ENCODE measurements at regions not wholly inside any gene's neighbourhood (a gene's known extent, or its start where the extent isn't known, plus 50 kb on each side); places are given as distances from the start of the nearest gene placed in this dataset.

- FAIRE-seq (no peak), DNase-seq (no peak)
- no peak for TF ChIP-seq CTCF (IDR thresholded peaks at IDR 0.05; ENCODE audit: borderline replicate concordance, extremely low read depth, insufficient read depth)
- Histone ChIP-seq H3K36me3 (ENCODE audit: control insufficient read depth in 2 of 3, insufficient read depth in 3 of 3, low read length in 3 of 3) (no peaks in the 10 kb centered on the region), H3K4me3 (ENCODE audit: low read length in 3 of 3) (no peak overlapping the region), H3K9ac (ENCODE audit: low read length in 3 of 3) (no peak overlapping the region), H3K27me3 (ENCODE audit: control insufficient read depth, insufficient read depth, low read length) (no peaks in the 10 kb centered on the region), H3K4me1 (ENCODE audit: control insufficient read depth in 2 of 3, insufficient read depth in 2 of 3, low read depth in 1 of 3, low read length in 3 of 3) (no peaks in the 10 kb centered on the region), H3K27ac (ENCODE audit: low read depth in 2 of 2, low read length in 2 of 2) (no peak overlapping the region), H3K9me3 (ENCODE audit: control insufficient read depth in 2 of 3, insufficient read depth in 1 of 3, low read length in 3 of 3) (no peaks in the 10 kb centered on the region)
- intact Hi-C loops (cut with DNase I): no loop called here
Observed at GRCh38 chr4:32831104-32831503, 2110.9 kb downstream of the PCDH7 start.

GRCh38 chr4:32840461-32841189, 2120.5 kb downstream of the PCDH7 start:
- H3K27me3 ChIP-seq (ENCODE audit: control insufficient read depth, insufficient read depth, low read length): no peaks in the 10 kb centered on the region
- no peak overlapping the region for H3K9ac ChIP-seq (ENCODE audit: low read length in 3 of 3)
- no peak overlapping the region for H3K27ac ChIP-seq (ENCODE audit: low read depth in 2 of 2, low read length in 2 of 2)
- no peak overlapping the region for H3K4me3 ChIP-seq (ENCODE audit: low read length in 3 of 3)
- TF ChIP-seq CTCF (IDR thresholded peaks at IDR 0.05; ENCODE audit: borderline replicate concordance, extremely low read depth, insufficient read depth): no peak
- DNase-seq (peak in 1 of 5 donors; percentile 4), FAIRE-seq (no peak)
- intact Hi-C loops (cut with DNase I): no loop called here
- H3K9me3 ChIP-seq (ENCODE audit: control insufficient read depth in 2 of 3, insufficient read depth in 1 of 3, low read length in 3 of 3): no peaks in the 10 kb centered on the region
- no peaks in the 10 kb centered on the region for H3K4me1 ChIP-seq (ENCODE audit: control insufficient read depth in 2 of 3, insufficient read depth in 2 of 3, low read depth in 1 of 3, low read length in 3 of 3)
- no peaks in the 10 kb centered on the region for H3K36me3 ChIP-seq (ENCODE audit: control insufficient read depth in 2 of 3, insufficient read depth in 3 of 3, low read length in 3 of 3)

- no peaks in the 10 kb centered on the region for H3K4me1 ChIP-seq (ENCODE audit: control insufficient read depth in 2 of 3, insufficient read depth in 2 of 3, low read depth in 1 of 3, low read length in 3 of 3)
- H3K9ac ChIP-seq (ENCODE audit: low read length in 3 of 3): no peak overlapping the region
- FAIRE-seq (no peak), DNase-seq (no peak)
- no peaks in the 10 kb centered on the region for H3K9me3 ChIP-seq (ENCODE audit: control insufficient read depth in 2 of 3, insufficient read depth in 1 of 3, low read length in 3 of 3)
- no peak overlapping the region for H3K4me3 ChIP-seq (ENCODE audit: low read length in 3 of 3)
- H3K36me3 ChIP-seq (ENCODE audit: control insufficient read depth in 2 of 3, insufficient read depth in 3 of 3, low read length in 3 of 3): no peaks in the 10 kb centered on the region
- no peak overlapping the region for H3K27ac ChIP-seq (ENCODE audit: low read depth in 2 of 2, low read length in 2 of 2)
- intact Hi-C loops (cut with DNase I): no loop called here
- no peak for TF ChIP-seq CTCF (IDR thresholded peaks at IDR 0.05; ENCODE audit: borderline replicate concordance, extremely low read depth, insufficient read depth)
- no peaks in the 10 kb centered on the region for H3K27me3 ChIP-seq (ENCODE audit: control insufficient read depth, insufficient read depth, low read length)
Observed at GRCh38 chr4:32841217-32841616, 2121.0 kb downstream of the PCDH7 start.

- DNase-seq (peak in 3 of 5 donors; percentile 10 to 71 (median 31)), FAIRE-seq (no peak)
- H3K36me3 ChIP-seq (ENCODE audit: control insufficient read depth in 2 of 3, insufficient read depth in 3 of 3, low read length in 3 of 3): no peaks in the 10 kb centered on the region
- no peak overlapping the region for H3K27ac ChIP-seq (ENCODE audit: low read depth in 2 of 2, low read length in 2 of 2)
- no peak for TF ChIP-seq CTCF (IDR thresholded peaks at IDR 0.05; ENCODE audit: borderline replicate concordance, extremely low read depth, insufficient read depth)
- H3K9ac ChIP-seq (ENCODE audit: low read length in 3 of 3): no peak overlapping the region
- intact Hi-C loops (cut with DNase I): no loop called here
- no peaks in the 10 kb centered on the region for H3K27me3 ChIP-seq (ENCODE audit: control insufficient read depth, insufficient read depth, low read length)
- no peak overlapping the region for H3K4me3 ChIP-seq (ENCODE audit: low read length in 3 of 3)
- H3K4me1 ChIP-seq (ENCODE audit: control insufficient read depth in 2 of 3, insufficient read depth in 2 of 3, low read depth in 1 of 3, low read length in 3 of 3): no peaks in the 10 kb centered on the region
- no peaks in the 10 kb centered on the region for H3K9me3 ChIP-seq (ENCODE audit: control insufficient read depth in 2 of 3, insufficient read depth in 1 of 3, low read length in 3 of 3)
Observed at GRCh38 chr4:32847461-32847860, 2127.3 kb downstream of the PCDH7 start.

All from kidney (tissue), 13 donors.